GM19372 (cell line): ENCODE measurements at regions not wholly inside any gene's neighbourhood (a gene's known extent, or its start where the extent isn't known, plus 50 kb on each side); places are given as distances from the start of the nearest gene placed in this dataset.

Source experiments
- ATAC-seq: cut with Tn5 transposase; IDR thresholded peaks from one replicate; pipeline ENCODE4 v1.9.1; 2021; ENCODE audit warnings: mild to moderate bottlenecking, low read depth, moderate library complexity; ENCODE audit not compliant: unreplicated experiment

DNA sequence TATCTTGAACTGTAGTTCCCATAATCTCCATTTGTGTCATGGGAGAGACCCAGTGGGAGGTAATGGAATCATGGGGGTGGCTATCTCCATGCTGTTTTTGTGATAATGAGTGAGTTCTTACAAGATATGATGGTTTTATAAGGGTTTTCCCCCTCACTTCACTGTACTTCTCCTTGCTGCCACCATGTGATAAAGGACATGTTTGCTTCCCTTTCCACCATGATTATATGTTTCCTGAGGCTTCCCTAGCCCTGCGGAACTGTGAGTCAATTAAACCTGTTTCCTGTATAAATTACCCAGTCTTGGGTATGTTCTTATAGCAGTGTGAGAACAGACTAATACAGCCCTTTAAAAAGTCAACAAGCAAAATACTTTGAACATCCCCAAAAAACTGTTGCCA lies 427.7 kb downstream of the HTR7 start:
- no peak for ATAC-seq

DNA sequence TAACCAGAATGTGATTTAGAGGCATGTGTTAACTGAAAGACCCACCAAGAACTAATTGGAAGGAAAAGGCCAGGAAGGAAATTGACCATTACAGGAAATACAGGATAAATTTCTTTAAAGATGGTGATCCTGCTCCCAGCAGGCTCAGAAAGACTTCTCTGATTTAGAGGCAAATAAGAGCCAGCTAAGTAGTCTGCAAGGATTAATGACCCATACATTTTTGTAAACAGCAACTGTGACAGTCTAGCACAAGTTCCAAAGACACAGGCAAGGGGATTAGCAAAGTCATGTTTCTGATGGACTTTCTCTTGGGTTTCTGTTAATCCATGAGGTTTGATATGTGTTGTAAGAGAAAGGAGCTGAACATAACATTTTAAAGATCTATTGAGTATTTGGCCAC lies 425.0 kb downstream of the HTR7 start:
- no peak for ATAC-seq

DNA sequence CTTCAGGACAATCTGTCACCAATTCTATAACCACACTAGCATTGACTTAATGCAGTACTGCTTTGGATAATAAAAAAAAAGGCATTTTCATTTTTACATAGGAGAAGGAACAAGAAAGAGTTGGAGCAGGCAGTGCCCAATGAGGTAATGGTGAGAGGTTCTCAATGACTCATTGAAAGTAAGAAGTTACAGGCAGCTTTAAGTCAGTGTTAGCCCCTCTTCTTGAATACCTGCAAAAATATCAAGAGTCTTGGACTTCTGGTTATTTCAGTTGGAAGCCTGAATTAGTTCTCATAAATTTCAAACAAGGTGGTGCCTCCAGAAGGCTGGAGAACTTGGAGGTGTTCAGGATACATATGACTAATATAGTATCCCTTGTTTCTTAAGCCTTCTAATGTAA lies 422.5 kb downstream of the HTR7 start:
- no peak for ATAC-seq

DNA sequence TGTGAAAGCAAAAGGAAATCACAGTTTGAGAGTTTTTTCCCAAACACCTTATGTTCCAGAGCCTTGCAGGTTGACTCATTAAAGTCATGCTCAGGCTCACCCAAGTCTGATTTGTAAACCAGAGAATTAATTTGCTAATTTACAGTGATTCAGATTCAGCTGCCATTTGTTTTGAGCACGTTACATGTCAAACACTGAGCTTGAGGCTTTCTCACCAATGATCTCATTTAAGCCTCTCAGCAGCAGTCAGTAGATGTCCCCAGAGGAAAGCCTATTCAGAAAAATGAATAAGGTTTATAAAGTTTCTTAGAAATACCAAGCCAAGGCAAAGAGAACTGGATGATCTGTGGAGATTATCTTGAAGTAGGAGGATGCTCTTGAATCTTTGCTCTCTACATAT lies 420.4 kb downstream of the HTR7 start:
- no peak for ATAC-seq

DNA sequence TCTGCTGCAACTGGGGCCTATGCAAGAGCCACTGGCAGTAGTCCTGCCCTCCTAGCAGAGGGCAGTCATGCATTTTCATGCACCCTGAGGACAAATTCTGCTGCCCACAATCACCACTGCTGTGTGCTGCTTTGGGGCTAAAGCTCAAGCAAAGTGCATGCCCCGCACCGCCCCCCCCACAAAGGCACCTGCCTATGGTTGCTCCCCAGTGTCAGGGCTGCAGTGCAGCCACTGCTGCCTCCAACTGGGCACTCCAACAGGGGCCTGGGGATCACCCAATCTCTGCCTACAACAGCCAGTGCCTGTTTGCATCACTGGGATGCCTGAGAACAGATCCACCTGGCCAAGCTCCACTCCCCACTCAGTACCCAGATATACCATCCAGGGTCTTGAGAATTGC lies 417.0 kb downstream of the HTR7 start:
- no peak for ATAC-seq

DNA sequence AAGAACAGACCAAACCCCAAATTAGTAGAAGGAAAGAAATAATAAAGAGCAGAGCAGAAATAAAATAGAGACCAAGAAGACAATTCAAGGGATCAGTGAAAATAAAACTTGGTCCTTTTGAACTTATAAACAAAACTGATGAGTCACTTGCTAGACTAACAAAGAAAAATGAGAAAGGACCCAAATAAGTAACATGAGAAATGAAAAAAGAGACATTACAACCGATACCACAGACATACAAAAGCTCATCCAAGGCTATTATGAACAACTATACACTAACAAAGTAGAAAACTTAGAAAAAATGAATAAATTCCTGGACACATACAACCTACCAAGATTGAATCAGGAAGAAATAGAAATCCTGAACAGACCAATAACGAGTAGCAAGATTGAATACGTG lies 414.5 kb downstream of the HTR7 start:
- ATAC-seq: no peak

DNA sequence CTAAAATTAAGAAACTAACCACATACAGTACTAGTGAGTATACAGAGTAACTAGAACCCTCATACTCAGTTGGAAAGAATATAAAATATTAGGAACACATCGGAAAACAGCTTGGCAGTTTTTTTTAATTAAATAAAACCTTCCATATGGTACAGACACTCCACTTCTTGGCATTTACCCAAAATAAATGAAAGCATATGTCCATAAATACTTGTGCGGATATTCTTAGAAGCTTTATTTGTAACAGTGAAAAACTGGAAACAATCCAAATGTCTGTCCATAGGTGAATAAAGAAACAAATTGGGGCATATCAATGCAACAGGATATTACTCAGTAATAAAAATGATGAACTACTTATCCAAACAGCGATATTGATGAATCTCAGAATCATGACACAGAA lies 410.0 kb downstream of the HTR7 start:
- ATAC-seq: no peak

DNA sequence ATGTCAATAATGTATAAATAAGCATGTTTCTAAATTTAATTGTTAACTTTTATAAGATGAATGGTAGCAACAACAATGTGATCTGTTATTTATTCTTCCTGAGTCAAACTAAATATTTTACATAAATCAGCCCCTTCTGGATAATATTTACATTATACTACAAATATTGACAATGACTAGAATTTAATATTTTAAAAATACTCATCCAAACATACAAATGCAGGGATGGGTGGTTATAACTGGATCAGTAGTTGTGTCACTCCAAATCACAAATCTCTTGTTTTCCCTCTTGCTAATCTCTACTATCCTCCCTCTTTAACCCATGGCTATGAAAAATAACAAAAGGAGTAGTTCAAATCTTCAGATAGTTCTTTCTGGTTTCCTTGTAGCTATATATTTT lies 407.0 kb downstream of the HTR7 start:
- no peak for ATAC-seq

DNA sequence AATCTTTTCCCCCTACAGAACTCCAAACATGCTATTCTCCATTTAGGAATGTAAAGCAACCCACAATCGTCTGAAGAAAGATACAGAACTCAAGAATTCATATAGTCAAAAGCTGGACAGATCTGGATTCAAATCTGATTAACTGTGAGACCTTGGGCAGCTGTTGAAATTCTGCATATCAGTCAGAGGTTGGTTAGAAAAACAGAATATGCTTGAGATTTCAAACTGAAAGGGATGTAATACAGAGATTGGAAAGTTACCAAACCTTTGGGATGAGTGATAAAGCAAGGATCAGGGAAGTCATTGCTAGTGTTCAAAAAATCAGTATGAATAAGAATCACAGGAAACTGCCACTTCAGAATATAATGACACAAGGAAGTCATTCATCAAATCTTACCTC lies 406.6 kb downstream of the HTR7 start:
- no peak for ATAC-seq

DNA sequence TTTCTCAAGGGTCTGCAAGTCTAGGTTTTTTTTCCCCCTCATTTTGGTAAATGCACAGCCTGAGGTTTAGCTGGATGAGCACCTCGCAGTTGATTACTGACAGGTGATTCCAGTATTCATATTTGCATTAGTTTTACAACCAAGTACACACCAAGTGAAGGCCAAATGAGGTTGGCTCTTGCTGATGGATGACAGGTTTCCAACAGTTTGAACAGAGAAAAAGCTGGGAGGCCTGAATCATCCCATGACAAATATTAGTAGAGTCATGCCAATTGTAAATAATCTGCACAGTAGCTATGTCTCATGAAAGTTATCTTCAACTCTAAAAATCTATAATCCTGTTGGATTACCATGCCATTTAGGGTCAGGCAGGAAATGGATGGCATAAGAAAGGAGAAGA lies 399.8 kb downstream of the HTR7 start:
- no peak for ATAC-seq

DNA sequence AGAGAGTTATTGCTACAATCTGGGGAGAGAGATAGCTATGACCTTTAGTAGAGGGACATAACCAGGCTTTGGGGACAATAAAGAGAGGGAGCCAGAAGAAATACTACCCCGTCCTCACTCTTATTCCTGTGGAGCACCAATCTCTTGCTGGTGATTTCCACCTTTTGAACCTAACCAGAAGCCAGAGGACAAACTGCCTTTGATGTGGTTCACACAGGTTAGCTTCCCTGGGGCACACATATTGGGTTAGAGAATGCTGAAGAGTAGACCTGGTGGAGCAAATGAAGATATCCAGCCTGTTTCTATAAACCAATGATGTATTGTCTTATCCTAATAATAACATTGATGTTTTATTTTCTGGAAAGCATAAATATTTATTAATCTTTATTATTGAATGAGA lies 399.3 kb downstream of the HTR7 start:
- ATAC-seq: no peak

DNA sequence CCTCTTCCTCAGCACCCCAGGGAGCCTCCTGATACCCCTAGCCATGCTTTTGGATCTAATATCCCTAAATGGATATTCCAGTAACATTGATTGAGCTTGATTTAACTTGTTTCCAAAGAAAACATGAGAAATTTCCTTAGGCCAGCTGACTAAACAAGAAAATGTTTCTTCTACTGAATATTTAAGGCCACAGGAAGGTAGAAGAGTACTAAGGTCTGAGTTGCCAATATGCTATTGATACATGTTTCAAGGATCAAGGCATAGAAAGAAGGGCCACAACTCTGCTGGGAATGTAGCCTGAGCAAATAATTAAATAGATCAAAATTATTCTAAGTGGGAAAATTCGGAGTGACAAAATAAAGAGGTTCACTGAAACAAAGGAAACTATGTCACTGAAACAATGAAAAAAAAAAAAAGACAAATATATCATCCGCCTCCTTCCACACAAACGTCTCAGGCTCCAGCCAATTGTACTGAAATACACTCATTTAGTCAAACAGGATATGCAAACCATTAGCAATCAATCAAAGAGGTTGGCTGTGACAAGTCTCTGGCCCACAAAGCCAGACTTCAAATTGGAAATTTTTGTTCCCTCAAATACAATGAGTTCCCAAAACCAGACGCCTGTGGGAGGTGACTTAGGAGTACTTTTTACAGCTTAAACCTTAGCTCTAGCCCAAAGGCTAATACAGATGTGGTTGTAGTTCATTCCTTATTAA lies 396.2 kb downstream of the HTR7 start:
- ATAC-seq: no peak

DNA sequence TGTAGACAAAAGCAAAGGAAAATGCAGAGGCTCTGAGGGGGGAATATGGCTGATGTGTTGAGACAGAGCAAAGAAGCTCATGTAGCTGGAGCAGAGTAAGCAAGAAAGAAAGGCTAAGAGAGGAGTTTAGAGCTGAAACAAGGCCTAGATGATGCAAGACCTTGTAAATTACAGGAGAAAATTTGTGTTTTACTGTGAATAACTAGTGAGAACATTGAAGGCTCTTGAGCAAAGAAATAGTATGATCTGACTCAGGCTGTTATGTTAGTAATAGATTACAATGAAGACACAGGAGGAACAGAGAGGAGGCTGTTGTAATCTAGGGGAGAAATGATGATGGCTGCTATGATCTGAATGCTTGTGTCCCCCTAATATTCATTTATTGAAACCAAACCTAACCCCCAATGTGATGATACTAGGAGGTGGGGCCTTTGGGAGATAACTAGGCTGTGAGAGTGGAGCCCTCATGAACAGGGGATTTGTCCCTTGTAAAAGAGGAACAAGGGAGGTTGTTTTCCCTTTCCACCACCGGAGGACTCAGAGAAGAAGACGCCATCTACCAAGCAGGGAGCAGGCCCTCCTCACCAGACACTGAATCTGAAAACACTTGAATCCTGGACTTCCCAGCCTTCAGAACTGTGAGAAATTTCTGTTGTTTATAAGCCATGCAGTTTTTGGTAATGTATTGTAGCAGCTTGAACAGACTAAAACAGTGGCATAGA lies 394.9 kb downstream of the HTR7 start:
- ATAC-seq: no peak

DNA sequence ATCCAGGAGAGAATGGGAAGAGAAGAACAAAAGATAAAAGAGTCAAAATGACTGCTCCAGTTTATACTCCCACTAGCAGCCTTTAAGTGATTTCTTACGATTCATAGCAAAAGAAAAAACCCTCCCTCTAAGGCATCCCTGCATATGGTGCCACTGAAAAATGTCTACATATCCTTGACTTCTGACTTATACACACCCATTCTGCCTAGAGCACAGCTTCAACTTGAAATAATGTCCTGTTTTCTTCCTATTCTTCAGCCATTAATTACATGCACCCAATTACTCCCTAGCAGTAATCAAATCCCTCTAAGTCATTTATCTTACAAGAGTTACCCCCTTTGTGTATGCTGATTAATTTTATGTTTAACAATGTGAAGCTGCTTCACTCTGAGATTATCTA lies 393.5 kb downstream of the HTR7 start:
- no peak for ATAC-seq

DNA sequence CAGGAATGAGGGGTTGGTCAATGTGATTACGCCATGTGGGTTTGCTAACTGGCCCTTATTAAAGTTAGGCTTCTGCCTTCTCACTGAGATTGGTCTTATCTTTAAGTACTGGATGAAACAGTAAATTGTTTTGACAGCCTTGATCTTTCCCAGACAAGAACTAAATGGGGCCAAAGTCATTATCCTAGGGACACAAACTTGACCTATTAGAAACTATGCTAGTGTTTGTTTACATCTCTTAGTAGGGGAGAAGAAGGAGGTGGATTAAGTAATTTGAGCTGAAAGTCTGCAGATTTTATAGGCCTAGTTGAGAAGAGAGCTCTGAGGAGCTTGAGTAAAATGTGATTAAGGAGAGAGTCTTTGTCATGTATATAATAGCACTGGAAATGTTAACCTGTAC lies 386.9 kb downstream of the HTR7 start:
- no peak for ATAC-seq

DNA sequence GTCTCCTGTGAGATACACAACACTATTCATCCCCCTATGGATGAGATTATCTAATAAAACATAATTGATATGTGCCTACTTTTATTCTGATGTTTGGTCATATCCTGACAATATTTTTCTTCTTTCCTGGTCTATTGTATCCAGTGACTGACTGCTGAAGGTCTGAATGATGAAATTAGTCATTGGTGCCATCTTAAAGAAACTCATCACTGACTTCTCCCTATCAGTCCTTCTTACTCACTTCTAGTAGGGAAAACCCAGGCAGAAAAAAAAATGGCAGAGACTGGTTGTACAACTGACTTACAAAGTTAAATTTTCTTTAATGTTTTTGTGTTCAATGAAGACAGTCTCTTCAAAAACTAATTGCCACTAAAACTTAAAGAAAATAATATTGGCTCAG lies 377.4 kb downstream of the HTR7 start:
- no peak for ATAC-seq

DNA sequence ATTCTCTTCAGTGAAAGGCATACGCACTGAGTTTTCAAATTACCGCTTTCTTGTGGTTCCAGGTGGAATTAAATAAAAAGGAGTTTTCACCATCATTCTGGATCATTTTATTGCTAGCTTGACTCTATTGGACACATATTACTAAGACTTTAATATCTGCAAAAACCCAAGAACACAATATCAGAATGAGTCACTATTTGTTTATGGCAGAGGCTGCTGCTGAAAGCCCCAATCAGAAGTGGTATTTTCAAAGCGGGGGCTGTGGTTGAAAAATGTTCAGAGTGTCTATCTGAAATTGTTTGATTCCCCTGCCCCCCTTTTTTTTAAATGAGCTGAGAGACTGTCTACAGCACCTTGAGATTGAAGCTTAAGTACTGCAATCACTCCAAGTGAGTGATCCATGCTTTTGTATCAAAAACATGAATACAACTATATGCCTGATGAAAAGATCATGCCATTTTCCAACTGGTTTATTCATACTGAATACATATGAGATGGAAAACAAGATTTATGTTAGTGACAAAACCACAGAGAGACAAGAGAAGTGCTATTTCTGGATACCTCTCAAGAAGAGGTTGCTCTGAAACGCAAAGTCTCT lies 376.4 kb downstream of the HTR7 start:
- no peak for ATAC-seq

DNA sequence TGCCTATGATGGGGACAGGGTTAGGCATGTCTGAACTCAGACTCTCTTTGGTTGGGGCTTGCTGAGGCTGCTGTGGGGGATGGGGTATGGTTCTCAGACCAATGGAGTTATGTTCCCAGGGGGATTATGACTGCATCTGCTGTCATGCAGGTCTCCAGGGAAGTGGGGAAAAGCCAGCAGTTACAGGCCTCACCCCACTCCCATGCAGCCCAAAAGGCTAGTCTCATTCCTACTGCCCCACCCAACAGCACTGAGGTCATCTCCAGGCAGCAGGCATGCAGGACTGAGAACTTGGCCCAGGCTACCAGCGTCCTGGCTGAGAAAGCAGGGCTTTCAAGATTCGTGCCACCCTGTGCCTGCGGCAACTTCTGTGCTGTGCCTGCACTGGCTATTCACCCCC lies 373.3 kb downstream of the HTR7 start:
- no peak for ATAC-seq

DNA sequence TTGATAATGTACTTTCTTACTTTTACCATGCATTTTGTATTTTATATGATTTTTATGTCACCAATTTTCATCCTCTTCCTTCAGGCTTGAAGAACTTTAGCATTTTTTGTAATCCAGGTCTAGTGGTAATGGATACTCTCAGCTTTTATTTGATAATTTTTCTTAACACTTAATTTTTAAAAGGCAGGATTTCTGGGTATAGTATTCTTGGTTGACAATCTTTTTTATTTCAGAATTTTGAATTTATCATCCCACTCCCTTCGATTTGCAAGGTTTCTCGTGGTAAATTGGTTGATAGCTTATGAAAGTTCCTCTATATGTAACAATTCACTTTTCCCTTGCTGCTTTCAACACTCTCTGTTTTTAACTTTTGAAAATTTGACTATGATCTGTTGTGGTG lies 363.7 kb downstream of the HTR7 start:
- ATAC-seq: no peak

DNA sequence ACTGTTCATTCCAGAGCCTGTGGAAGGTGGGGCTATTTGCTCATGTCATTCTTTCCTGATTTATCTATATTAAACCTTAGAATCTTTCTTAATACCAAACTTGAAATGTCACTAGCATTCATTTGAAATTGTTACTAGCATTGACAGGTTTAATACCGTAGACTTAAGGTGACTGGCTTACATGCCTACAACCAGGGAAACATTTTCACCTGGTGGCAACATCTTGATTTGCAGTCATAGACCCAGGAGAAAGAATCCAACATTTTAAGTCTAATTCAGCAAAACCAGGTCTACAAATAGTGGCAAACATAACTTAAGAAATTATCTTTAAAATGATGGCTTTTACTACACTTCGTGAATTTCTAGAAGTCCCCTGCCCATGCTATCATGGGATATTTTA lies 353.7 kb downstream of the HTR7 start:
- ATAC-seq: no peak

DNA sequence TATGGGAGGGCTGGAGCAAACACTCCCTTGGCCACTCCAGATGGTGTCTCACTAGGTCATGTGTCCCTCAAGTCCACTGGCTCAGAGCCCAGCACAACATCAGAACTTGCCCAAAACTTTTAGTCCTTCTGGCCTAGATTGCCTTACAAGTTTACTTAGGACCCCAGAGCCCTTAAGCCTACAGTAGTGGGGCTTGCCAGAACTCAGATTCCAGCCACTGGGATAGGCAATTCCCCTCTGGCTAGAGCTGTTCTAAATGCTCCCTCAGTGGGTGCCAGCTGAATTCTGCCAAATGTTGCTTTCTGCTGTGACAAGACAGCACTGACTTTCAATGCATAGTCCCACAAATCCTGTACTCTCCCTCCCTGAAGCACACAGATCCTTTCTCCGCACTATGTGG lies 331.1 kb downstream of the HTR7 start:
- no peak for ATAC-seq

DNA sequence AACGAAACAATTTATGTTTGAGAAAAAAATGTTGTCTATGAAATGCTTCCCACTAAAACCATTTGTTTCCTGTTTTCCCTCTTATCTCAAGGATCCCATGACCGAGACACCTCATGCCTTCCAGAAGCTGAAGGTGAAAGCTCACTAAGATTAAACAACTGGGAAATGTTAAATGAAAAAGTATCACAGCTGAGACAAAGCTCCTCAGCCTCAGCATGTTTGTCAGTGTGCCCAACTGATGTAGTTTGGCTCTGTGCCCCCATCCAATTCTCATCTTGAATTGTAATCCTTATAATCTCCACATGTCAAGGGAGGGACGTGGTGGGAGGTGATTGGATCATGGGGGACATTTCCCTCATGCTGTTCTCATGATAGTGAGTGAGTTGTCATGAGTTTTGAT lies 327.3 kb downstream of the HTR7 start:
- ATAC-seq: no peak
